ENCODE measurements at regions not wholly inside any gene's neighbourhood (a gene's known extent, or its start where the extent isn't known, plus 50 kb on each side); places are given as distances from the start of the nearest gene placed in this dataset.

GRCh38 chr6:25179051-25179778 is 100.0 kb upstream of the CARMIL1 start:
- no peaks in the 10 kb centered on the region for H3K9me3 ChIP-seq
- H3K4me1 ChIP-seq: no peaks in the 10 kb centered on the region
- no peaks in the 10 kb centered on the region for H3K27me3 ChIP-seq (ENCODE audit: insufficient read depth in 3 of 3, low read length in 2 of 3)
- 43 to 50% (median 46%) methylated on average over 4 of the region's 4 CpGs for WGBS, 3 donors
- DNase-seq (no peak), ATAC-seq (peak in 1 of 4 donors; percentile 33)
- no peak for TF ChIP-seq CTCF (IDR thresholded peaks at IDR 0.05)
- no peak overlapping the region for H3K27ac ChIP-seq
- intact Hi-C loops (cut with DNase I): no loop called here
- no peak overlapping the region for H3K4me3 ChIP-seq
- no peaks in the 10 kb centered on the region for H3K36me3 ChIP-seq (ENCODE audit: insufficient read depth in 1 of 2, low read depth in 1 of 2)

GRCh38 chr6:25180630-25181349 is 98.4 kb upstream of the CARMIL1 start:
- ATAC-seq (no peak), DNase-seq (no peak)
- no peak for TF ChIP-seq CTCF (IDR thresholded peaks at IDR 0.05)
- intact Hi-C loops (cut with DNase I): no loop called here
- Histone ChIP-seq H3K9me3 (no peaks in the 10 kb centered on the region), H3K4me1 (no peaks in the 10 kb centered on the region), H3K36me3 (ENCODE audit: insufficient read depth in 1 of 2, low read depth in 1 of 2) (no peaks in the 10 kb centered on the region), H3K27me3 (ENCODE audit: insufficient read depth in 3 of 3, low read length in 2 of 3) (no peaks in the 10 kb centered on the region), H3K27ac (no peak overlapping the region), H3K4me3 (no peak overlapping the region)
- WGBS, 3 donors: 83 to 91% (median 87%) methylated on average over 11 of the region's 11 CpGs

GRCh38 chr6:25181350-25181724 is 97.8 kb upstream of the CARMIL1 start:
- no peak for TF ChIP-seq CTCF (IDR thresholded peaks at IDR 0.05)
- Histone ChIP-seq H3K9me3 (no peaks in the 10 kb centered on the region), H3K27me3 (ENCODE audit: insufficient read depth in 3 of 3, low read length in 2 of 3) (no peaks in the 10 kb centered on the region), H3K4me3 (no peak overlapping the region), H3K36me3 (ENCODE audit: insufficient read depth in 1 of 2, low read depth in 1 of 2) (no peaks in the 10 kb centered on the region), H3K4me1 (no peaks in the 10 kb centered on the region), H3K27ac (no peak overlapping the region)
- 69 to 82% (median 81%) methylated on average over 4 of the region's 4 CpGs for WGBS, 3 donors
- intact Hi-C loops (cut with DNase I): no loop called here
- ATAC-seq (no peak), DNase-seq (no peak)

GRCh38 chr6:25181923-25182322 is 97.3 kb upstream of the CARMIL1 start:
- no peaks in the 10 kb centered on the region for H3K4me1 ChIP-seq
- DNase-seq (no peak), ATAC-seq (no peak)
- WGBS, 3 donors: 81 to 90% (median 86%) methylated on average over 1 of the region's 1 CpG
- TF ChIP-seq CTCF (IDR thresholded peaks at IDR 0.05): no peak
- intact Hi-C loops (cut with DNase I): no loop called here
- H3K4me3 ChIP-seq: no peak overlapping the region
- H3K36me3 ChIP-seq (ENCODE audit: insufficient read depth in 1 of 2, low read depth in 1 of 2): no peaks in the 10 kb centered on the region
- no peak overlapping the region for H3K27ac ChIP-seq
- H3K27me3 ChIP-seq (ENCODE audit: insufficient read depth in 3 of 3, low read length in 2 of 3): no peaks in the 10 kb centered on the region
- no peaks in the 10 kb centered on the region for H3K9me3 ChIP-seq
